COLO668 (cell line): ENCODE measurements at regions not wholly inside any gene's neighbourhood (a gene's known extent, or its start where the extent isn't known, plus 50 kb on each side); places are given as distances from the start of the nearest gene placed in this dataset.

ENCODE experiments used
- DNase-seq: peaks from one replicate; lab custom pipeline; 2025; ENCODE audit not compliant: unreplicated experiment; lab: John Stamatoyannopoulos, UW

GRCh38 chr12:24480766-24481449 lies 468.0 kb downstream of the BCAT1 start:
- no peak for DNase-seq

GRCh38 chr12:24479131-24479530 lies 469.8 kb downstream of the BCAT1 start:
- DNase-seq: no peak

- no peak for DNase-seq
Measured at GRCh38 chr12:24478254-24478653, 470.6 kb downstream of the BCAT1 start.

GRCh38 chr12:24476310-24476709 lies 472.6 kb downstream of the BCAT1 start:
- no peak for DNase-seq

GRCh38 chr12:24475337-24475736 lies 473.6 kb downstream of the BCAT1 start:
- no peak for DNase-seq

- DNase-seq: no peak
Measured at GRCh38 chr12:24473097-24473496, 475.8 kb downstream of the BCAT1 start.

- no peak for DNase-seq
Measured at GRCh38 chr12:24470050-24470449, 478.9 kb downstream of the BCAT1 start.

GRCh38 chr12:24469089-24469488 lies 479.8 kb downstream of the BCAT1 start:
- no peak for DNase-seq

- no peak for DNase-seq
Measured at GRCh38 chr12:24467226-24467625, 481.7 kb downstream of the BCAT1 start.

- no peak for DNase-seq
Measured at GRCh38 chr12:24463375-24463774, 485.5 kb downstream of the BCAT1 start.

GRCh38 chr12:24462946-24463345 lies 486.0 kb downstream of the BCAT1 start:
- DNase-seq: no peak

- no peak for DNase-seq
Measured at GRCh38 chr12:24460506-24460905, 488.4 kb downstream of the BCAT1 start.

GRCh38 chr12:24460099-24460498 lies 488.8 kb downstream of the BCAT1 start:
- DNase-seq: no peak

GRCh38 chr12:24455811-24456210 lies 493.1 kb downstream of the BCAT1 start:
- DNase-seq: no peak

GRCh38 chr12:24447678-24448077 lies 498.2 kb upstream of the SOX5 start:
- DNase-seq: no peak

GRCh38 chr12:24446287-24446686 lies 496.8 kb upstream of the SOX5 start:
- DNase-seq: no peak

GRCh38 chr12:24444634-24445033 lies 495.2 kb upstream of the SOX5 start:
- no peak for DNase-seq

- no peak for DNase-seq
Measured at GRCh38 chr12:24441458-24441857, 492.0 kb upstream of the SOX5 start.

- DNase-seq: no peak
Measured at GRCh38 chr12:24436667-24437066, 487.2 kb upstream of the SOX5 start.

- DNase-seq: no peak
Measured at GRCh38 chr12:24431872-24432271, 482.4 kb upstream of the SOX5 start.

- no peak for DNase-seq
Measured at GRCh38 chr12:24427776-24428175, 478.3 kb upstream of the SOX5 start.

- no peak for DNase-seq
Measured at GRCh38 chr12:24425601-24425970, 476.1 kb upstream of the SOX5 start.

- no peak for DNase-seq
Measured at GRCh38 chr12:24424889-24425600, 475.6 kb upstream of the SOX5 start.
